ENCODE measurements at regions not wholly inside any gene's neighbourhood (a gene's known extent, or its start where the extent isn't known, plus 50 kb on each side); places are given as distances from the start of the nearest gene placed in this dataset.

- Histone ChIP-seq H3K27me3 (ENCODE audit: insufficient read depth, poor library complexity, severe bottlenecking) (no peaks in the 10 kb centered on the region), H3K27ac (ENCODE audit: poor library complexity, severe bottlenecking) (no peak overlapping the region), H3K36me3 (ENCODE audit: low read depth) (no peaks in the 10 kb centered on the region), H3K9me3 (ENCODE audit: severe bottlenecking) (no peaks in the 10 kb centered on the region), H3K4me3 (ENCODE audit: severe bottlenecking) (no peak overlapping the region), H3K4me1 (ENCODE audit: insufficient read depth, poor library complexity, severe bottlenecking) (no peaks in the 10 kb centered on the region)
- DNase-seq (ENCODE audit: low spot score) (no peak), ATAC-seq (ENCODE audit: low read depth) (no peak)
- no peak for TF ChIP-seq CTCF (IDR thresholded peaks at IDR 0.05; ENCODE audit: poor library complexity, severe bottlenecking)
Measured at GRCh38 chr11:91778758-91779157, 445.9 kb upstream of the FAT3 start.

- Histone ChIP-seq H3K4me3 (ENCODE audit: severe bottlenecking) (no peak overlapping the region), H3K27ac (ENCODE audit: poor library complexity, severe bottlenecking) (no peak overlapping the region), H3K4me1 (ENCODE audit: insufficient read depth, poor library complexity, severe bottlenecking) (no peaks in the 10 kb centered on the region), H3K36me3 (ENCODE audit: low read depth) (no peaks in the 10 kb centered on the region), H3K9me3 (ENCODE audit: severe bottlenecking) (no peaks in the 10 kb centered on the region), H3K27me3 (ENCODE audit: insufficient read depth, poor library complexity, severe bottlenecking) (no peaks in the 10 kb centered on the region)
- ATAC-seq (ENCODE audit: low read depth): no peak
- no peak for TF ChIP-seq CTCF (IDR thresholded peaks at IDR 0.05; ENCODE audit: poor library complexity, severe bottlenecking)
- no peak for DNase-seq (ENCODE audit: low spot score)
Measured at GRCh38 chr11:91776655-91777054, 448.0 kb upstream of the FAT3 start.

GRCh38 chr11:91773090-91773489 is 451.5 kb upstream of the FAT3 start:
- Histone ChIP-seq H3K4me1 (ENCODE audit: insufficient read depth, poor library complexity, severe bottlenecking) (no peaks in the 10 kb centered on the region), H3K27me3 (ENCODE audit: insufficient read depth, poor library complexity, severe bottlenecking) (no peaks in the 10 kb centered on the region), H3K27ac (ENCODE audit: poor library complexity, severe bottlenecking) (no peak overlapping the region), H3K36me3 (ENCODE audit: low read depth) (no peaks in the 10 kb centered on the region), H3K9me3 (ENCODE audit: severe bottlenecking) (no peaks in the 10 kb centered on the region), H3K4me3 (ENCODE audit: severe bottlenecking) (no peak overlapping the region)
- peak; percentile 28 for TF ChIP-seq CTCF (IDR thresholded peaks at IDR 0.05; ENCODE audit: poor library complexity, severe bottlenecking)
- ATAC-seq (ENCODE audit: low read depth) (no peak), DNase-seq (ENCODE audit: low spot score) (no peak)

- DNase-seq (ENCODE audit: low spot score) (no peak), ATAC-seq (ENCODE audit: low read depth) (no peak)
- Histone ChIP-seq H3K9me3 (ENCODE audit: severe bottlenecking) (no peaks in the 10 kb centered on the region), H3K4me3 (ENCODE audit: severe bottlenecking) (no peak overlapping the region), H3K27me3 (ENCODE audit: insufficient read depth, poor library complexity, severe bottlenecking) (no peaks in the 10 kb centered on the region), H3K4me1 (ENCODE audit: insufficient read depth, poor library complexity, severe bottlenecking) (no peaks in the 10 kb centered on the region), H3K36me3 (ENCODE audit: low read depth) (no peaks in the 10 kb centered on the region), H3K27ac (ENCODE audit: poor library complexity, severe bottlenecking) (no peak overlapping the region)
- TF ChIP-seq CTCF (IDR thresholded peaks at IDR 0.05; ENCODE audit: poor library complexity, severe bottlenecking): no peak
Measured at GRCh38 chr11:91771961-91772360, 452.7 kb upstream of the FAT3 start.

- Histone ChIP-seq H3K9me3 (ENCODE audit: severe bottlenecking) (no peaks in the 10 kb centered on the region), H3K36me3 (ENCODE audit: low read depth) (no peaks in the 10 kb centered on the region), H3K4me1 (ENCODE audit: insufficient read depth, poor library complexity, severe bottlenecking) (no peaks in the 10 kb centered on the region), H3K27ac (ENCODE audit: poor library complexity, severe bottlenecking) (no peak overlapping the region), H3K27me3 (ENCODE audit: insufficient read depth, poor library complexity, severe bottlenecking) (no peaks in the 10 kb centered on the region), H3K4me3 (ENCODE audit: severe bottlenecking) (no peak overlapping the region)
- ATAC-seq (ENCODE audit: low read depth) (no peak), DNase-seq (ENCODE audit: low spot score) (no peak)
- no peak for TF ChIP-seq CTCF (IDR thresholded peaks at IDR 0.05; ENCODE audit: poor library complexity, severe bottlenecking)
Measured at GRCh38 chr11:91768783-91769182, 455.8 kb upstream of the FAT3 start.
